HL-60 (cell line): ENCODE measurements at regions not wholly inside any gene's neighbourhood (a gene's known extent, or its start where the extent isn't known, plus 50 kb on each side); places are given as distances from the start of the nearest gene placed in this dataset.

Experiments used
- POLR2AphosphoS5 ChIP-seq: IDR thresholded peaks from 2 replicates; pipeline ENCODE4 v1.6.1; 2012; ENCODE audit warnings: low read depth
- TF ChIP-seq, protein P1 (sequence below): IDR thresholded peaks from one replicate; pipeline ENCODE4 v1.5.1; 2011; ENCODE audit warnings: low read length, control low read depth, inconsistent platforms; ENCODE audit not compliant: insufficient read depth

DNA sequence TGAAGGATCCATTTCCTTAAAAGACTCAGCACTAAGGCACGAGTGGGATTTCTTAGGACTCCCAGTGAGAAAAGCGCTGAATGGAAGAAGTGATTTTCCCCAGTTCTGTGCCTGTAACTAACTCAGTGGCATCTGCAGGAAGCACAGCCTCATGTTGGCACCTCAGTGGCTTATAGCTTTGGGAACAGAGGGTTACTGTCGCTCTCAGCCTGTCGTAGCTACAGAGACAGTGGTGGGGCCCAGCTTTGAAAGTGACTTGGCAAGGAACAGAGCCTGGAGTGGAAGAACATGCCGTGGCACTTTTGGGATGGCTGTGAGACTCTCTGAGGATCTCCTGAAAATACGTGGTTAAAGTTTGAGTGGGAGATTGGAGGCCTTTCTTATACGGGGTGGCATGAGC, 242.4 kb upstream of the MYOCD start:
- no peak for TF ChIP-seq POLR2AphosphoS5
- TF ChIP-seq, protein P1, sequence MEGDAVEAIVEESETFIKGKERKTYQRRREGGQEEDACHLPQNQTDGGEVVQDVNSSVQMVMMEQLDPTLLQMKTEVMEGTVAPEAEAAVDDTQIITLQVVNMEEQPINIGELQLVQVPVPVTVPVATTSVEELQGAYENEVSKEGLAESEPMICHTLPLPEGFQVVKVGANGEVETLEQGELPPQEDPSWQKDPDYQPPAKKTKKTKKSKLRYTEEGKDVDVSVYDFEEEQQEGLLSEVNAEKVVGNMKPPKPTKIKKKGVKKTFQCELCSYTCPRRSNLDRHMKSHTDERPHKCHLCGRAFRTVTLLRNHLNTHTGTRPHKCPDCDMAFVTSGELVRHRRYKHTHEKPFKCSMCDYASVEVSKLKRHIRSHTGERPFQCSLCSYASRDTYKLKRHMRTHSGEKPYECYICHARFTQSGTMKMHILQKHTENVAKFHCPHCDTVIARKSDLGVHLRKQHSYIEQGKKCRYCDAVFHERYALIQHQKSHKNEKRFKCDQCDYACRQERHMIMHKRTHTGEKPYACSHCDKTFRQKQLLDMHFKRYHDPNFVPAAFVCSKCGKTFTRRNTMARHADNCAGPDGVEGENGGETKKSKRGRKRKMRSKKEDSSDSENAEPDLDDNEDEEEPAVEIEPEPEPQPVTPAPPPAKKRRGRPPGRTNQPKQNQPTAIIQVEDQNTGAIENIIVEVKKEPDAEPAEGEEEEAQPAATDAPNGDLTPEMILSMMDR = no peak
